ENCODE measurements at regions not wholly inside any gene's neighbourhood (a gene's known extent, or its start where the extent isn't known, plus 50 kb on each side); places are given as distances from the start of the nearest gene placed in this dataset.

DNA sequence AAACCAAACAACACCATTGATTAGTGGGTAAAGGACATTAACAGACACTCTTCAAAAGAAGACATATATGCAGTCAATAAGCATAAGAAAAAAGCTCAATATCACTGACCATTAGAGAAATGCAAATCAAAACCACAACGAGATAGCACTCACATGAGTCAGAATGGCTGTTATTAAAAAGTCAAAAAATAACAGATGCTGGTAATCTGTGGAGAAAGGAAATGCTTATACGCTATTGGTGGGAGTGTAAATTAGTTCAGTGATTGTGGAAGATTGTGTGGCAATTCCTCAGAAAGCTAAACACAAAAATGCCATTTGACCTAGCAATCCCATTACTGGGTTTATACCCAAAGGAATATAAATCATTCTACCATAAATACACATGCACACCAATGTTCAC, 182.6 kb downstream of the TRPC6 start:
- Mint-ChIP-seq H3K27ac (no peak overlapping the region), H3K36me3 (peaks cover 2 to 12% of the 10 kb centered on the region in 2 donors)

DNA sequence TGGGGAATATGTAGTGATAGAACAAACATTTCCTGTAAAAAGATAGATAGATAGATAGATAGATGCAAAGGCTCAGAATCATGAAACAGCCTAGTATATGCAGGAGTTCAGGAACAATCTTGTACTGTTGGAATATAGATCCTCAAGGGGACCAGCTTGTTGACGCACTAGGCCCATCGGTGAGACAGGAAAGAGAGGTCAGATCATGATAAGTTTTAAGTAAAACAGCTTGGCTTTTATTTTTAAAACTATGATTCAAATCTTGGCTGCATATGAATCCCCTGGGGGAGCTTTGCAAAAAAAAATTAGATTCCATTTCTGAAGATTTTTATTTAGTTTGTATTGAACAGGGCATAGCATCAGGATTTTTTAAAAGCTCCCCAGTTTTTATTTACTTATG, 185.8 kb downstream of the TRPC6 start:
- Mint-ChIP-seq H3K27ac (no peak overlapping the region), H3K36me3 (peaks cover 6 to 18% of the 10 kb centered on the region in 2 donors), H3K9me3 (peaks cover 22 to 25% of the 10 kb centered on the region in 2 donors)
- DNase-seq (ENCODE audit: low spot score in 2 of 2) (no peak), ATAC-seq (no peak)

More for the DNA sequence above, 182.6 kb downstream of the TRPC6 start:
- no peak for DNase-seq (ENCODE audit: low spot score in 2 of 2)
- H3K9me3 Mint-ChIP-seq: peaks cover 14 to 23% of the 10 kb centered on the region in 2 donors
- ATAC-seq: no peak

DNA sequence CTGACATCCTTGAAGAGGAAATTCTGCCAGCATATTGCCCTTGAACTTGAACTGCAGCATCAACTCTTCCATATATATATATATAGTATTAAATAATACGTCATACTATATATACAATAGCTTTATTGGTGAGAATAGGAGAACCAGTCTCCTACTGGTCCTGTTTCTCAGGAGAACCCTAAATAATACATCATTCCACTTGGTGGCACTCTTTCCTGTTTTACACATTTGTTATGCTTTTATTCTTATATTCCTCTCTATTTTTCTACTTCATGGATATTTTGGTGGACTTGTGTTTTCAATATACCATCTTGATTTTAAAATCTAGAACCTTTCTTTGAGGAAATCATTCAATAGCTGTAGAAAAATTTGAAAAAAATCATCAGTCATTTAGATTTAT, 193.3 kb downstream of the TRPC6 start:
- H3K36me3 Mint-ChIP-seq: peaks cover 0 to 5% of the 10 kb centered on the region in 2 donors

DNA sequence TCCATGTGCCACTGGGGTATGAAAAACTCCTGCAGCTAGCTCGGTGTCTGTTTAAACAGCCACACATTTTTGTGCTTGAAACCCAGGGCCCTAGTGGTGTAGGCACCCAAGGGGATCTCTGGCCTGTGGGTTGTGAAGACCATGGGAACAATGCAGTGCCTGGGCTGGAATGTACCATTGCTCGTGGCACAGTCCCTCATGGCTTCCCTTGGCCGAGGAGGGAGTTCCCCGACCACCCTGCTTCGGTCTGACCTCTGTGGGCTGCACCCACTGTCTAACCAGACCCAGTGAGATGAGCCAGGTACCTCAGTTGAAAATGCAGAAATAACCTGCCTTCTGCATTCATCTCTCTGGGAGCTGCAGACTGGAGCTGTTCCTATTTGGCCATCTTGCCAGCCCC, 214.0 kb downstream of the TRPC6 start:
- no peak for ATAC-seq
- no peak for DNase-seq (ENCODE audit: low spot score in 2 of 2)
- Mint-ChIP-seq H3K27ac (no peak overlapping the region), H3K9me3 (peaks cover 23 to 33% of the 10 kb centered on the region in 2 donors), H3K36me3 (peaks cover 0 to 5% of the 10 kb centered on the region in 2 donors)

More for the DNA sequence above, 193.3 kb downstream of the TRPC6 start:
- no peak overlapping the region for H3K27ac Mint-ChIP-seq
- peaks cover 5 to 11% of the 10 kb centered on the region in 2 donors for H3K9me3 Mint-ChIP-seq
- ATAC-seq: no peak
- DNase-seq (ENCODE audit: low spot score in 2 of 2): no peak

DNA sequence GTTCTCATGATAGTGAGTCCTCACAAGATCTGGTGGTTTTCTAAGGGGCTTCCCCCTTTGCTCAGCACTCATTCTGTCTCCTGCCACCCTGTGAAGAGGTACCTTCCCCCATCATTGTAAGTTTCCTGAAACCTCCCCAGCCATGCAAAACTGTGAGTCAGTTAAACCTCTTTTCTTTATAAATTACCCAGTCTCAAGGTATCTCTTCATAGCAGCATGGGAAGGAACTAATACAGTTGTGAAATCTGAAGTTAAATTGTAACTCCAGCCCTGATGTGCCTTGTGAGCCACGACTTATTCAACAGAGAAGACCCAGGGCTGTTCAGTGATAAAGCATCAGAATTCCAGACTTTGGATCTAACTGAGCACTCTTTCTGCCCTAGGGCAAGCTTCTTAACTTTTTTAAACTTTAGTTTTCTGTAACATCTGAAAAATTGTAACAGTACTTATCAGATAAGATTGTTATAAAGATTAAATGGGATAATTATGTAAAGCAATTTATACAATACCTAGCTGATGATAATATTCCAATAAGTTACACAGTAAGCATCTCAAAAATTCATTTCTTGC, 220.0 kb downstream of the TRPC6 start:
- Mint-ChIP-seq H3K9me3 (peaks cover 36% of the 10 kb centered on the region in 2 donors), H3K36me3 (peaks cover 0 to 5% of the 10 kb centered on the region in 2 donors), H3K27ac (no peak overlapping the region)
- peak in 1 of 2 donors; percentile 44 for ATAC-seq
- DNase-seq (ENCODE audit: low spot score in 2 of 2): no peak

DNA sequence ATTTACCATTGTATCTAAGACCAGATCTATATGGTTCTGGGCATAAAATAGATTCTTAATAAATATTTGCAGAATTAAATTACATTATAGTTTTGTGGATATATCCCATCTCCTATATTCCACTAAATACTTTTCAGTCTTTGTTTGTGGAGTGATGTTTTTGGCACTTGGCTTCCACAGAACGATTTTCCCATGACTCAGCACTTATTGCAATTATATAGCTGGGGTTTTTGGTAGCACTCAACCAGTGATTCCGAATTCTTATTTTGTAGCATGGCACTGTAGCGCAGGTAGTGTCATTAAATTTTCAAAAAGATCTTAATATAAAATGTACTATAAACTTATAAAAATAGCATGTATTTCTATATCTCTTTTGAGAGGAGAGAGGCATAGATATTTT, 221.2 kb downstream of the TRPC6 start:
- Mint-ChIP-seq H3K9me3 (peaks cover 36 to 38% of the 10 kb centered on the region in 2 donors), H3K27ac (no peak overlapping the region), H3K36me3 (peaks cover 0 to 5% of the 10 kb centered on the region in 2 donors)
- DNase-seq (ENCODE audit: low spot score in 2 of 2) (no peak), ATAC-seq (no peak)

DNA sequence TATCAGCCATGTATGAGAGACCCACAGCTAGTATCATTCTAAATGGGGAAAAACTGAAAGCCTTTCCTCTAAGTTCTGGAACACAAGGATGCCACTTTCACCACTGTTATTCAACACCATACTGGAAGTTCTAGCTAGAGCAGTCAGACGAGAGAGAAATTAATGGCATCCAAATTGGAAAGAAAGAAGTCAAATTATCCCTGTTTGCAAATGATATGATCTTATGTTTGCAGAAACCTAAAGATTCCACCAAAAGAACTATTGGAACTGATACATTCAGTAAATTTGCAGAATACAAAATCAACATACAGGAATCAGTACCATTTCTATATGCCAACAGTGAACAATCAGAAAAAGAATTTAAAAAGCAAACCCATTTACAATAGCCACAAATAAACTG, 226.0 kb downstream of the TRPC6 start:
- DNase-seq (ENCODE audit: low spot score in 2 of 2): no peak
- H3K9me3 Mint-ChIP-seq: peaks cover 19 to 29% of the 10 kb centered on the region in 2 donors
- no peak for ATAC-seq
- H3K27ac Mint-ChIP-seq: no peak overlapping the region
- H3K36me3 Mint-ChIP-seq: no peaks in the 10 kb centered on the region

DNA sequence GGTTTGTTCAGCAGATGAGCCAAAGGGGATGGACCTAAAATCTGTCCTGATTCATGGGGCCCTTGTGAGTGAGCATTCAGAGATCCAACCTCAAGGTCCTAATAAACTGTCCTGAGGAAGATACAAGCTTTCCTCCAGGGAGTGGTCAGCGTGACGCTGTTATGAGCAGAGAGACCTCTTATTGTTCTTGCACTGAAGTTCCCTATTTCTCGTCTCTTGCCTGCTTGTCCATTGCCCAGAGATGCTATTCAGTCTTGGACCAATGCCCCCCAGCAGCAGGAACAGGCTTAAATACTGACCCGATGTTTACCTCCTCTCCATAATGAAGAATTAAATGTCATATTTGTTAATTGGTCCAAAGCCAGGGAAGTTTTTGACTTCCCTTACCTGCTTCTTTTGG, 225.2 kb upstream of the PGR start:
- H3K36me3 Mint-ChIP-seq: no peaks in the 10 kb centered on the region
- H3K27ac Mint-ChIP-seq: no peak overlapping the region
- DNase-seq (ENCODE audit: low spot score in 2 of 2) (no peak), ATAC-seq (no peak)
- H3K9me3 Mint-ChIP-seq: peaks cover 9 to 18% of the 10 kb centered on the region in 2 donors

DNA sequence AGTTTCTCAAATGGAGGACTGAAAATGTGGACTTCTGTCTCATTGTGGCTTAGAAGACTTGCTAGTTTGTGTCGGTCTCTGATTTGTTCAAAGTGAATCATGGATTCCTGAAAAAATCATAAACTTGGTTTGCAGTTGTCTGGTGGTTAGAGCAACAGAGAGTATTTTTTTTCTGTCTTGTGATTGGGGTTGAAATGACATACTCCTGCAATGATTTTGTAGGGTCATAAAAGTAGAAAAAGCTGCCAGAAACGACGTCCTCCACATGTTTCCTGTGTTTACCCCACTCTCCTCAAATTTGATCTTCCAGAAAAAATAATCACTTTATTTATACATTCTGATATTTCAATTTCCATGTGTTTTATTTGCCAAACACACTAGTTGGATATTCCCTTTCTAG, 219.2 kb upstream of the PGR start:
- peaks cover 14 to 25% of the 10 kb centered on the region in 2 donors for H3K9me3 Mint-ChIP-seq
- DNase-seq (ENCODE audit: low spot score in 2 of 2) (no peak), ATAC-seq (no peak)
- H3K27ac Mint-ChIP-seq: no peak overlapping the region
- no peaks in the 10 kb centered on the region for H3K36me3 Mint-ChIP-seq

DNA sequence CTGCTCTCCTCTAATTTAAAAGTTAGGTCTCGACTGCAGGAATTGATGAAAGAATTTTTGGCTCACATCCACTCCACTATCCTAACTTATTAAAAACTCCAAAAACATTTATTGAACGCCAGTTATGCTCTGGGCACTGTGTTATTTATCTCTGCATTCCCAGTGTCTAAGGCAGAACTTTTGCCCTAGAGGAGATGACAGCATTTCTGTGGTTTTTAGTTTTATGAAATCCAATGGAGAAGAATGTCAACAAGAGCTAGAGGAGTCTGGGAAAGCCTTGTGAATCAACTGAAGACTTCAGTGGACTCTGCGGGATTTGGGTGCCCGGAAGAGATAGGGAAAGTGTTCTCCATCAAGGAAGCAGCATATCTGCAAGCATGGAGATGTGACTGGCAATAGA, 217.0 kb upstream of the PGR start:
- no peaks in the 10 kb centered on the region for H3K36me3 Mint-ChIP-seq
- no peak overlapping the region for H3K27ac Mint-ChIP-seq
- peaks cover 18 to 22% of the 10 kb centered on the region in 2 donors for H3K9me3 Mint-ChIP-seq
- DNase-seq (ENCODE audit: low spot score in 2 of 2): no peak
- ATAC-seq: no peak

DNA sequence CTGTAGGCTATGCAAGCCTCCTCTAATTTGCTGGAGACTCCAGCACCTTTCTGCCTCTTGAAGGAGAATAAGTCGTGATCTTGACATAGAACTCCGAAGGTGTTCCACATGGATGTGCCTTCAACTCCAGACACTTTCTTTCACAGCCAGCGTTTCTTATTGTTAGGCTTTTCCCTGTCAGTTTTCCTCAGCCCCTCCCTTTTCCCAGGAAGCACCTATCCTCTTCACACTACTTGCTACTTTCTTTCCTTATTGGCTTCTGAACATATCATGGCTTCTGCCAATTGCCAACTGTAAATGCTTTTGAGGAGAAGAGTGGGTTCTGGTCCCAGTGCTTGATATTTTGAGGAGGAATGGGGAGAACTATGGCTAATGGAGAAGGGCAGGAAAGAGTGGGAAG, 216.3 kb upstream of the PGR start:
- Mint-ChIP-seq H3K9me3 (peaks cover 18 to 22% of the 10 kb centered on the region in 2 donors), H3K36me3 (no peaks in the 10 kb centered on the region)

DNA sequence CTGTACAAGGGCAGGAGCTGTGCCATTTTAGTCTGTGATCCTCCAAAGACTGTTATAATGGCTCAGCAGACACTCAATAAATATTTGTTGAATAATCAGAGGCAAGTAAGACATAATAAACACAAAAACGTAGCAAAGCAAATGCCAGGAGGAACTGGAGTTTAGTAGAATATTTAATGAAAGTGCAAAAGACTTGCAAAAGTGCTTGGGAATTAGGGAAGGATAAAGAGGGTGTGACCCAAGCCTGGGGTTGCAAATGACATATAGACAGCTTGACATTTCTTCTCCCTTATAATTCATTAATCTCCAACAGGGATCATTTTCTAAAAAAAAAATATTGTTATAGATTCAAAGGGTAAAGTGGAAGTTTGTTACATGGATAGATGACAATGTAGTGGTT, 212.7 kb upstream of the PGR start:
- DNase-seq (ENCODE audit: low spot score in 2 of 2): no peak
- no peak overlapping the region for H3K27ac Mint-ChIP-seq
- no peaks in the 10 kb centered on the region for H3K36me3 Mint-ChIP-seq
- no peak for ATAC-seq
- peaks cover 21 to 25% of the 10 kb centered on the region in 2 donors for H3K9me3 Mint-ChIP-seq

More for the DNA sequence above, 216.3 kb upstream of the PGR start:
- no peak for DNase-seq (ENCODE audit: low spot score in 2 of 2)
- no peak overlapping the region for H3K27ac Mint-ChIP-seq
- ATAC-seq: no peak

DNA sequence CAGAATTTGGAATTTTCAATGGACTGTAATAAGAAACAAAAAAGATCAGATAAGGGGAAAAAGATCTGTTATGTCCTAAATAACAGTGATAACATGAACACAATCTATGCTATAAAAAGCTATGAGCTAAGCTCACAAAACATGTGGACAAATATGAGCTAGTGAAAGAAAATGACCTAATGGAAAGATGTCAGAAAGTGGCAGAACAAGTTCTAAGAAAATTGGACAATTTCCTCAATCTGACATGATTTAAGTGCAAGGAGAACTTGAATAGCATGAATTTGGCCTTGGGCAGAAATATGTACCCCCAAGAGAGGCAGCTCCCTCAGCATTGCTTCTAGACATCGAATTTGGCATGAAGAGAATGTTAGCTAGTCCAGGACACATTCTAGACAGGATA, 212.0 kb upstream of the PGR start:
- H3K36me3 Mint-ChIP-seq: no peaks in the 10 kb centered on the region
- no peak for DNase-seq (ENCODE audit: low spot score in 2 of 2)
- no peak overlapping the region for H3K27ac Mint-ChIP-seq
- ATAC-seq: no peak
- H3K9me3 Mint-ChIP-seq: peaks cover 18 to 25% of the 10 kb centered on the region in 2 donors

DNA sequence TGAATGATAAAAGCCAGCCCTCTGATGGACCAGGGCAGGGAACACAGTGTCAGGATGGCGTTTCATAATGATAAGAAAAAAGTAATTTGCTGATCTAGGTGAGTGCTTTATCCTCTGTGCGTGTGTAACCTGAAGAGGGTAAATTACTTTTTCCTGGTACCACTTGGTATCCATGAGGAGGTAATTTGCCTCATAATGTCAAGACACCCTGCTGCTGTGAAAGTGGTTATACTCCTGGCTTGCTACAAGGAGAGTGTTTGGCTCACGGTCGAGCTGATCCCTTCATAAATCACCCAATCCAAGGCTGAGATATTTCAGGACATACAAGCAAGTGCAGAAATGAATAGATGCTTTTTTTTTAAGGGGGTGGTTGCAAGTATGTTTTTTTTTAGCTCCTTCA, 207.2 kb upstream of the PGR start:
- H3K36me3 Mint-ChIP-seq: no peaks in the 10 kb centered on the region
- no peak for ATAC-seq
- DNase-seq (ENCODE audit: low spot score in 2 of 2): no peak
- H3K9me3 Mint-ChIP-seq: peaks cover 13 to 18% of the 10 kb centered on the region in 2 donors
- H3K27ac Mint-ChIP-seq: no peak overlapping the region

DNA sequence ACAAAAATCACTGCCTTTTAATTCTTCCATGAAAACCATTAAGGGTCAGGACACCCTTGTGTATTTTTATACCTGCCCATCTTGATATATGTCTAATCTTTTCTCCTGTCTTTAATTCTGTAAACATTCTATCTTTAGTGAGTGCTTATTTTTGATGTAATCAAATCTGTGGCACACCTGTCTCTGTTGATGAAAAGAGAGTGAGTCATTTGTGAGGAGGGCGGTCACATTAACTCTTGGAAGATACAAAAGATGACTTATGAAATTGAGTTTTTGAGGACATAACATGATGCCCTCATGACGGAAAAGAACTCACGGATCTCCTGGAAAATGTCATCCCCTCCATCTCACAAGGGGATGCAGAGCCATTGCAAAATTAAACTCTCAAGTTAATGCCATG, 206.5 kb upstream of the PGR start:
- Mint-ChIP-seq H3K27ac (no peak overlapping the region), H3K9me3 (peaks cover 20 to 24% of the 10 kb centered on the region in 2 donors), H3K36me3 (no peaks in the 10 kb centered on the region)
- no peak for DNase-seq (ENCODE audit: low spot score in 2 of 2)
- ATAC-seq: no peak

DNA sequence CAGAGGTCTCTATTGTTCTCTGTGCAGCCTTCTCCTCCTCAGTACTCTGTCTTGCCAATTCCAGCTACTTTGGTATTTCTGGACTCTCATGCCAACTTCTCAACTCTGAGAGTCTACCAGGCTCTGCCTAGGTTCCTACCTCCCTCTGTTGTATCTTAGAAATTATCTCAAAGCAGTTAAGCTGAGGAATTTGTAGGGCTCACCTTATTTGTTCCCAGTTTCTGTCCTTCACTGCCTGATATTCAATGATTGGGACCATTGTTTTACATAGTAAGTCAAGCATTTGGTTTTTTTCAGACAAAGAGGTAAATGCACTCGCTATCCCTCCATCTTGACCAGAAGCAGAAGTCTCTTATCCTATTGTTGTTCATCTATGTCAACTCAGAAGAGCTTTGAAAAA, 205.0 kb upstream of the PGR start:
- ATAC-seq: no peak

DNA sequence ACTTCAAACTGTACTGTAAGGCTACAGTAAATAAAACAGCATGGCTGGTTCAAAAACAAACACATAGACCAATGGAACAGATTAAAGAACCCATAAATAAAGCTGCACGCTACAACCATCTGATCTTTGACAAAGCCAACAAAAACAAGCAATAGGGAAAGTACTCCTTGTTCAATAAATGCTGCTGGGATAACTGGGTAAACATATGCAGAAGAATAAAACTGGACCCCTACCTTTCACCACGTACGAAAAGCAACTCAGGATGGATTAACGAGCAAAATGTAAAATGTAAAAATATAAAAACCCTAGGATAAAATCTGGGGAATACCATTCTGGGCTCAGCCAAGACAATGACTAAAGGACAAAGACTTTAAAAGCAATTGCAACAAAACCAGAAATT, 201.8 kb upstream of the PGR start:
- Mint-ChIP-seq H3K36me3 (no peaks in the 10 kb centered on the region), H3K27ac (no peak overlapping the region), H3K9me3 (peaks cover 17 to 26% of the 10 kb centered on the region in 2 donors)
- ATAC-seq: no peak
- no peak for DNase-seq (ENCODE audit: low spot score in 2 of 2)

More for the DNA sequence above, 205.0 kb upstream of the PGR start:
- H3K27ac Mint-ChIP-seq: no peak overlapping the region
- DNase-seq (ENCODE audit: low spot score in 2 of 2): no peak
- peaks cover 23 to 30% of the 10 kb centered on the region in 2 donors for H3K9me3 Mint-ChIP-seq
- no peaks in the 10 kb centered on the region for H3K36me3 Mint-ChIP-seq

DNA sequence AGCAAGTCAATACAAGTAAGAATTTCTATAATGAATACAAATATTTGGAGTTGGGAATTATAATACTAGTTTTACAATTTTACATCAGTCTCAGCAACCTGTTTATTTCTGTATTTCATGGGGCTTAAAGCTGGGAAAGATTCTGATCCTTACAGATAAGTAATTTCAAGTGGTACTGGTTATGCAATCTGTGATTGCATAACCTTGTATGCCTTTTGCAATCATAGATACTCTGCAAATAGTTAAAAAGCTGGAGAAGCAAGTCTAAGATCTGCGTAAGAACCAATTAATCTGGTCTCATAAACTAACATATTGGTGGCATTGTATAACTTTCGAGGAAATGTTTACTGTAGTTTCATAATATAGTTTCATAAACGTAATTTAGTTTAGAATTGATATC, 198.3 kb upstream of the PGR start:
- peaks cover 12 to 22% of the 10 kb centered on the region in 2 donors for H3K9me3 Mint-ChIP-seq
- H3K36me3 Mint-ChIP-seq: no peaks in the 10 kb centered on the region
- no peak overlapping the region for H3K27ac Mint-ChIP-seq
- no peak for DNase-seq (ENCODE audit: low spot score in 2 of 2)
- no peak for ATAC-seq

Data from activated naive CD4-positive, alpha-beta T cell treated with anti-CD3 and anti-CD28 coated beads, Interleukin-2, amount 50 U/mL, for 72 hours (primary cell).